ENCODE measurements at regions not wholly inside any gene's neighbourhood (a gene's known extent, or its start where the extent isn't known, plus 50 kb on each side); places are given as distances from the start of the nearest gene placed in this dataset.

- Histone ChIP-seq H3K4me3 (ENCODE audit: low read length) (no peak overlapping the region), H3K9me3 (replicated peaks; ENCODE audit: insufficient read depth, low read length) (no peaks in the 10 kb centered on the region), H4K20me1 (ENCODE audit: insufficient read depth, low read length) (no peaks in the 10 kb centered on the region), H3K9ac (ENCODE audit: low read length) (no peak overlapping the region), H3K79me2 (ENCODE audit: low read length) (no peaks in the 10 kb centered on the region), H2AFZ (ENCODE audit: low read length) (no peak overlapping the region), H3K27ac (ENCODE audit: low read length) (no peak overlapping the region), H3K27me3 (replicated peaks; ENCODE audit: insufficient read depth, low read length) (no peaks in the 10 kb centered on the region), H3F3A (ENCODE audit: insufficient read depth, low read length) (no peaks in the 10 kb centered on the region), H3K9me2 (replicated peaks; ENCODE audit: insufficient read depth, low read length) (no peaks in the 10 kb centered on the region), H3K4me2 (ENCODE audit: low read depth, low read length) (no peak overlapping the region), H3K36me3 (replicated peaks; ENCODE audit: insufficient read depth, low read length) (no peaks in the 10 kb centered on the region), H3K4me1 (ENCODE audit: low read length) (no peaks in the 10 kb centered on the region)
- TF ChIP-seq EZH2 (optimal IDR thresholded peaks at IDR 0.05; ENCODE audit: low read depth, low read length) (no peak), CTCF (IDR thresholded peaks at IDR 0.05; ENCODE audit: low read length) (no peak), EZH2phosphoT487 (IDR thresholded peaks at IDR 0.05; ENCODE audit: low read length) (no peak)
- no peak for DNase-seq
Measured at GRCh38 chr9:38337181-38337580, 55.3 kb upstream of the ALDH1B1 start.

GRCh38 chr9:38336341-38336740 is 56.2 kb upstream of the ALDH1B1 start:
- Histone ChIP-seq H3K27ac (ENCODE audit: low read length) (no peak overlapping the region), H3F3A (ENCODE audit: insufficient read depth, low read length) (no peaks in the 10 kb centered on the region), H3K9me2 (replicated peaks; ENCODE audit: insufficient read depth, low read length) (no peaks in the 10 kb centered on the region), H3K4me1 (ENCODE audit: low read length) (no peaks in the 10 kb centered on the region), H3K36me3 (replicated peaks; ENCODE audit: insufficient read depth, low read length) (no peaks in the 10 kb centered on the region), H3K4me2 (ENCODE audit: low read depth, low read length) (no peak overlapping the region), H3K4me3 (ENCODE audit: low read length) (no peak overlapping the region), H3K27me3 (replicated peaks; ENCODE audit: insufficient read depth, low read length) (no peaks in the 10 kb centered on the region), H2AFZ (ENCODE audit: low read length) (no peak overlapping the region), H3K9ac (ENCODE audit: low read length) (no peak overlapping the region), H3K9me3 (replicated peaks; ENCODE audit: insufficient read depth, low read length) (no peaks in the 10 kb centered on the region), H4K20me1 (ENCODE audit: insufficient read depth, low read length) (no peaks in the 10 kb centered on the region), H3K79me2 (ENCODE audit: low read length) (no peaks in the 10 kb centered on the region)
- TF ChIP-seq CTCF (IDR thresholded peaks at IDR 0.05; ENCODE audit: low read length) (no peak), EZH2 (optimal IDR thresholded peaks at IDR 0.05; ENCODE audit: low read depth, low read length) (no peak), EZH2phosphoT487 (IDR thresholded peaks at IDR 0.05; ENCODE audit: low read length) (no peak)
- DNase-seq, result no peak

GRCh38 chr9:38335686-38336085 is 56.8 kb upstream of the ALDH1B1 start:
- TF ChIP-seq EZH2phosphoT487 (IDR thresholded peaks at IDR 0.05; ENCODE audit: low read length), result no peak
- Histone ChIP-seq H3K4me1 (ENCODE audit: low read length) (no peaks in the 10 kb centered on the region), H3K9me2 (replicated peaks; ENCODE audit: insufficient read depth, low read length) (no peaks in the 10 kb centered on the region), H3K9ac (ENCODE audit: low read length) (no peak overlapping the region), H2AFZ (ENCODE audit: low read length) (no peak overlapping the region), H3K27me3 (replicated peaks; ENCODE audit: insufficient read depth, low read length) (no peaks in the 10 kb centered on the region), H3K36me3 (replicated peaks; ENCODE audit: insufficient read depth, low read length) (no peaks in the 10 kb centered on the region), H3K9me3 (replicated peaks; ENCODE audit: insufficient read depth, low read length) (no peaks in the 10 kb centered on the region), H3K27ac (ENCODE audit: low read length) (no peak overlapping the region), H3K4me2 (ENCODE audit: low read depth, low read length) (no peak overlapping the region), H3K4me3 (ENCODE audit: low read length) (no peak overlapping the region), H3K79me2 (ENCODE audit: low read length) (no peaks in the 10 kb centered on the region), H3F3A (ENCODE audit: insufficient read depth, low read length) (no peaks in the 10 kb centered on the region), H4K20me1 (ENCODE audit: insufficient read depth, low read length) (no peaks in the 10 kb centered on the region)
- no peak for DNase-seq

GRCh38 chr9:38334234-38334633 is 58.3 kb upstream of the ALDH1B1 start:
- DNase-seq, result no peak
- no peak overlapping the region for H3K4me3 ChIP-seq (ENCODE audit: low read length)
- H3K9me3 ChIP-seq (replicated peaks; ENCODE audit: insufficient read depth, low read length), result no peaks in the 10 kb centered on the region

More at GRCh38 chr9:38334234-38334633, 58.3 kb upstream of the ALDH1B1 start:
- TF ChIP-seq CTCF (IDR thresholded peaks at IDR 0.05; ENCODE audit: low read length), result peak; percentile 37
- TF ChIP-seq EZH2phosphoT487 (IDR thresholded peaks at IDR 0.05; ENCODE audit: low read length), result no peak
- no peak for TF ChIP-seq EZH2 (optimal IDR thresholded peaks at IDR 0.05; ENCODE audit: low read depth, low read length)
- Histone ChIP-seq H3K79me2 (ENCODE audit: low read length) (no peaks in the 10 kb centered on the region), H3K27me3 (replicated peaks; ENCODE audit: insufficient read depth, low read length) (no peaks in the 10 kb centered on the region), H3K9ac (ENCODE audit: low read length) (no peak overlapping the region), H3K9me2 (replicated peaks; ENCODE audit: insufficient read depth, low read length) (no peaks in the 10 kb centered on the region), H3K4me2 (ENCODE audit: low read depth, low read length) (no peak overlapping the region), H3K4me1 (ENCODE audit: low read length) (no peaks in the 10 kb centered on the region), H3K27ac (ENCODE audit: low read length) (no peak overlapping the region), H4K20me1 (ENCODE audit: insufficient read depth, low read length) (no peaks in the 10 kb centered on the region), H3F3A (ENCODE audit: insufficient read depth, low read length) (no peaks in the 10 kb centered on the region), H2AFZ (ENCODE audit: low read length) (no peak overlapping the region), H3K36me3 (replicated peaks; ENCODE audit: insufficient read depth, low read length) (no peaks in the 10 kb centered on the region)

Data from MM.1S (cell line).